ENCODE measurements at regions not wholly inside any gene's neighbourhood (a gene's known extent, or its start where the extent isn't known, plus 50 kb on each side); places are given as distances from the start of the nearest gene placed in this dataset.

GRCh38 chr5:117082977-117083376 lies 508.4 kb upstream of the SEMA6A start:
- Histone ChIP-seq H3K4me2 (ENCODE audit: low read length) (no peak overlapping the region), H3K9ac (ENCODE audit: low read length) (no peak overlapping the region), H4K20me1 (ENCODE audit: insufficient read depth) (no peaks in the 10 kb centered on the region), H3F3A (ENCODE audit: insufficient read depth, low read length, poor library complexity, severe bottlenecking) (no peaks in the 10 kb centered on the region), H3K27me3 (ENCODE audit: insufficient read depth, low read depth, low read length) (peaks cover 8% of the 10 kb centered on the region), H3K27ac (ENCODE audit: low read length) (no peak overlapping the region), H3K79me2 (replicated peaks; ENCODE audit: insufficient read depth, low read length) (no peaks in the 10 kb centered on the region), H3K9me2 (ENCODE audit: insufficient read depth, low read length) (no peaks in the 10 kb centered on the region), H2AFZ (ENCODE audit: low read depth, low read length) (no peak overlapping the region), H3K36me3 (ENCODE audit: insufficient read depth, low read length) (no peaks in the 10 kb centered on the region), H3K9me3 (ENCODE audit: low read length) (no peaks in the 10 kb centered on the region), H3K4me3 (ENCODE audit: low read length) (no peak overlapping the region)
- no peak for TF ChIP-seq REST (IDR thresholded peaks at IDR 0.05; ENCODE audit: borderline replicate concordance)
- no peak for TF ChIP-seq SMC3 (conservative IDR thresholded peaks at IDR 0.05; ENCODE audit: poor library complexity)

- no peak overlapping the region for H2AFZ ChIP-seq (ENCODE audit: low read depth, low read length)
- H3K27me3 ChIP-seq (ENCODE audit: insufficient read depth, low read depth, low read length): peaks cover 8% of the 10 kb centered on the region
- no peaks in the 10 kb centered on the region for H4K20me1 ChIP-seq (ENCODE audit: insufficient read depth)
- H3K4me2 ChIP-seq (ENCODE audit: low read length): no peak overlapping the region
- no peak for TF ChIP-seq MXI1 (conservative IDR thresholded peaks at IDR 0.05; ENCODE audit: poor library complexity, severe bottlenecking)
- H3K9me3 ChIP-seq (ENCODE audit: low read length): peaks cover 3% of the 10 kb centered on the region
- H3F3A ChIP-seq (ENCODE audit: insufficient read depth, low read length, poor library complexity, severe bottlenecking): no peaks in the 10 kb centered on the region
- H3K9ac ChIP-seq (ENCODE audit: low read length): no peak overlapping the region
- no peaks in the 10 kb centered on the region for H3K36me3 ChIP-seq (ENCODE audit: insufficient read depth, low read length)
- no peak overlapping the region for H3K4me3 ChIP-seq (ENCODE audit: low read length)
- no peaks in the 10 kb centered on the region for H3K79me2 ChIP-seq (replicated peaks; ENCODE audit: insufficient read depth, low read length)
- no peak overlapping the region for H3K27ac ChIP-seq (ENCODE audit: low read length)
- no peaks in the 10 kb centered on the region for H3K9me2 ChIP-seq (ENCODE audit: insufficient read depth, low read length)
Observed at GRCh38 chr5:117077142-117077541, 502.5 kb upstream of the SEMA6A start.

- Histone ChIP-seq H3K27me3 (ENCODE audit: insufficient read depth, low read depth, low read length) (no peaks in the 10 kb centered on the region), H3K9me2 (ENCODE audit: insufficient read depth, low read length) (no peaks in the 10 kb centered on the region), H3K9ac (ENCODE audit: low read length) (no peak overlapping the region), H2AFZ (ENCODE audit: low read depth, low read length) (no peak overlapping the region), H4K20me1 (ENCODE audit: insufficient read depth) (no peaks in the 10 kb centered on the region), H3K9me3 (ENCODE audit: low read length) (peaks cover 7% of the 10 kb centered on the region), H3K36me3 (ENCODE audit: insufficient read depth, low read length) (no peaks in the 10 kb centered on the region), H3K79me2 (replicated peaks; ENCODE audit: insufficient read depth, low read length) (no peaks in the 10 kb centered on the region), H3K4me2 (ENCODE audit: low read length) (no peak overlapping the region), H3K27ac (ENCODE audit: low read length) (no peak overlapping the region), H3K4me3 (ENCODE audit: low read length) (no peak overlapping the region), H3F3A (ENCODE audit: insufficient read depth, low read length, poor library complexity, severe bottlenecking) (no peaks in the 10 kb centered on the region)
- TF ChIP-seq TAF1 (IDR thresholded peaks at IDR 0.05; ENCODE audit: low read depth) (no peak), EP300 (conservative IDR thresholded peaks at IDR 0.05; ENCODE audit: poor library complexity, severe bottlenecking) (no peak), MXI1 (conservative IDR thresholded peaks at IDR 0.05; ENCODE audit: poor library complexity, severe bottlenecking) (no peak), CTCF (IDR thresholded peaks at IDR 0.05; ENCODE audit: poor library complexity, severe bottlenecking) (no peak), POLR2AphosphoS5 (IDR thresholded peaks at IDR 0.05) (no peak), RAD21 (conservative IDR thresholded peaks at IDR 0.05) (no peak), SMC3 (conservative IDR thresholded peaks at IDR 0.05; ENCODE audit: poor library complexity) (no peak), EZH2 (IDR thresholded peaks at IDR 0.05; ENCODE audit: borderline replicate concordance, insufficient read depth, low read length, poor library complexity, severe bottlenecking) (no peak), REST (IDR thresholded peaks at IDR 0.05; ENCODE audit: borderline replicate concordance) (no peak)
Observed at GRCh38 chr5:117072439-117072838, 497.8 kb upstream of the SEMA6A start.
